Mesothelial cell of epicardium (in vitro differentiated cells): ENCODE measurements at regions not wholly inside any gene's neighbourhood (a gene's known extent, or its start where the extent isn't known, plus 50 kb on each side); places are given as distances from the start of the nearest gene placed in this dataset.
"Not testable (repeated sequence)": the region's sequence is repeated elsewhere in the genome, so short reads cannot be mapped to it uniquely, and the experiment has no call there.

Source experiments
- DNase-seq, 2 experiments: peaks; one replicate each; pipeline ENCODE4 v3.0.0; 2021; ENCODE audit warnings: low spot score in 2 of 2; ENCODE audit not compliant: unreplicated experiment in 2 of 2
- H3K27ac Mint-ChIP-seq: 2 replicates; pipeline ENCODE4 v1.8.0; 2021; ENCODE audit warnings: mixed read lengths
- H3K27me3 Mint-ChIP-seq: 2 replicates; pipeline ENCODE4 v1.8.0; 2021; ENCODE audit warnings: low read depth, mixed read lengths
- H3K36me3 Mint-ChIP-seq: 2 replicates; pipeline ENCODE4 v1.8.0; 2021; ENCODE audit warnings: mixed read lengths
- H3K4me1 Mint-ChIP-seq: 2 replicates; pipeline ENCODE4 v1.8.0; 2021; ENCODE audit warnings: mixed read lengths
- H3K4me3 Mint-ChIP-seq: 2 replicates; pipeline ENCODE4 v1.8.0; 2021; ENCODE audit warnings: mild to moderate bottlenecking, moderate library complexity, mixed read lengths
- H3K9me3 Mint-ChIP-seq: 2 replicates; pipeline ENCODE4 v1.8.0; 2021; ENCODE audit warnings: mixed read lengths
- CTCF ChIP-seq: fragments of 200-600 bp; sonication (generic); IDR thresholded peaks from one replicate; pipeline ENCODE4 v1.5.0; 2021; ENCODE audit warnings: antibody characterized with exemption; ENCODE audit not compliant: unreplicated experiment

- not testable (repeated sequence) for H3K36me3 Mint-ChIP-seq, DNase-seq, H3K4me3 Mint-ChIP-seq, H3K27ac Mint-ChIP-seq, H3K4me1 Mint-ChIP-seq, H3K27me3 Mint-ChIP-seq
- peaks cover 42% of the 10 kb centered on the region for H3K9me3 Mint-ChIP-seq
These were observed 290.1 kb downstream of the ZNF716 start for GRCh38 chr7:57740126-57740525.

GRCh38 chr7:57769131-57769530 is 319.2 kb downstream of the ZNF716 start:
- H3K4me3 Mint-ChIP-seq = no peak overlapping the region
- DNase-seq = no peak
- TF ChIP-seq CTCF = no peak
- peaks cover 55% of the 10 kb centered on the region for H3K9me3 Mint-ChIP-seq
- no peak overlapping the region for H3K27ac Mint-ChIP-seq
- no peaks in the 10 kb centered on the region for H3K36me3 Mint-ChIP-seq
- H3K27me3 Mint-ChIP-seq = no peaks in the 10 kb centered on the region
- no peaks in the 10 kb centered on the region for H3K4me1 Mint-ChIP-seq

GRCh38 chr7:57769958-57770357 is 320.0 kb downstream of the ZNF716 start:
- Mint-ChIP-seq H3K9me3 (peaks cover 50% of the 10 kb centered on the region), H3K27me3 (no peaks in the 10 kb centered on the region)
- no peak for DNase-seq

GRCh38 chr7:57772126-57772924 is 322.3 kb downstream of the ZNF716 start:
- no peaks in the 10 kb centered on the region for H3K27me3 Mint-ChIP-seq
- H3K4me3 Mint-ChIP-seq = no peak overlapping the region
- H3K36me3 Mint-ChIP-seq = peaks cover 6% of the 10 kb centered on the region
- H3K27ac Mint-ChIP-seq = no peak overlapping the region
- DNase-seq = no peak
- no peak for TF ChIP-seq CTCF
- H3K4me1 Mint-ChIP-seq = no peaks in the 10 kb centered on the region
- peaks cover 48% of the 10 kb centered on the region for H3K9me3 Mint-ChIP-seq

More at GRCh38 chr7:57769958-57770357, 320.0 kb downstream of the ZNF716 start:
- Mint-ChIP-seq H3K4me1 (no peaks in the 10 kb centered on the region), H3K36me3 (peaks cover under 1% of the 10 kb centered on the region), H3K27ac (no peak overlapping the region), H3K4me3 (no peak overlapping the region)
- TF ChIP-seq CTCF = no peak

- TF ChIP-seq CTCF = no peak
- H3K27me3 Mint-ChIP-seq = no peaks in the 10 kb centered on the region
These were observed 324.3 kb downstream of the ZNF716 start for GRCh38 chr7:57774300-57774699.

GRCh38 chr7:57775396-57776088 is 325.6 kb downstream of the ZNF716 start:
- H3K36me3 Mint-ChIP-seq = peaks cover 12% of the 10 kb centered on the region
- no peaks in the 10 kb centered on the region for H3K4me1 Mint-ChIP-seq
- H3K27ac Mint-ChIP-seq = no peak overlapping the region
- H3K9me3 Mint-ChIP-seq = peaks cover 54% of the 10 kb centered on the region
- no peaks in the 10 kb centered on the region for H3K27me3 Mint-ChIP-seq
- no peak overlapping the region for H3K4me3 Mint-ChIP-seq
- DNase-seq = no peak
- no peak for TF ChIP-seq CTCF

More at GRCh38 chr7:57774300-57774699, 324.3 kb downstream of the ZNF716 start:
- Mint-ChIP-seq H3K9me3 (peaks cover 51% of the 10 kb centered on the region), H3K36me3 (peaks cover 12% of the 10 kb centered on the region), H3K4me3 (no peak overlapping the region), H3K4me1 (no peaks in the 10 kb centered on the region), H3K27ac (no peak overlapping the region)
- DNase-seq = no peak

GRCh38 chr7:57776136-57776856 is 326.3 kb downstream of the ZNF716 start:
- not testable (repeated sequence) for H3K4me1 Mint-ChIP-seq, H3K4me3 Mint-ChIP-seq, H3K27me3 Mint-ChIP-seq, H3K27ac Mint-ChIP-seq, DNase-seq
- Mint-ChIP-seq H3K36me3 (peaks cover 12% of the 10 kb centered on the region), H3K9me3 (peaks cover 49% of the 10 kb centered on the region)
